ENCODE measurements at regions not wholly inside any gene's neighbourhood (a gene's known extent, or its start where the extent isn't known, plus 50 kb on each side); places are given as distances from the start of the nearest gene placed in this dataset.

- TF ChIP-seq CTCF (IDR thresholded peaks at IDR 0.05) (peak; percentile 78), ZFX (IDR thresholded peaks at IDR 0.05; ENCODE audit: borderline replicate concordance) (no peak)
Measured at GRCh38 chr7:13276977-13277376, 589.5 kb downstream of the ARL4A start.

Measured in 22Rv1 (cell line).